T-helper 2 cell treated with Interferon-gamma antibody and Interleukin-4, amounts not matched to agents 100 ng/mL and 5 ng/mL, for 36 hours (primary cell): ENCODE measurements at regions not wholly inside any gene's neighbourhood (a gene's known extent, or its start where the extent isn't known, plus 50 kb on each side); places are given as distances from the start of the nearest gene placed in this dataset.

Source experiments
- intact Hi-C: fragments of 100-400 bp; cut with micrococcal nuclease; formaldehyde crosslinking; loops from one replicate; pipeline ENCODE4 v1.15.1; 2023

GRCh38 chr14:71286126-71286525 lies 378.9 kb downstream of the PCNX1 start:
- intact Hi-C loops: no loop called here

- intact Hi-C loops: no loop called here
These were observed 380.3 kb downstream of the PCNX1 start for GRCh38 chr14:71287567-71287966.

- intact Hi-C loops: no loop called here
These were observed 382.3 kb downstream of the PCNX1 start for GRCh38 chr14:71289536-71289935.

- intact Hi-C loops: no loop called here
These were observed 383.0 kb downstream of the PCNX1 start for GRCh38 chr14:71290301-71290700.

GRCh38 chr14:71290960-71291466 lies 383.8 kb downstream of the PCNX1 start:
- intact Hi-C loops: no loop called here

- intact Hi-C loops: no loop called here
These were observed 388.9 kb downstream of the PCNX1 start for GRCh38 chr14:71296184-71296583.

GRCh38 chr14:71300566-71301330 lies 393.5 kb downstream of the PCNX1 start:
- intact Hi-C loops: no loop called here

GRCh38 chr14:71301611-71302010 lies 394.4 kb downstream of the PCNX1 start:
- intact Hi-C loops: no loop called here

GRCh38 chr14:71304690-71305089 lies 397.4 kb downstream of the PCNX1 start:
- intact Hi-C loops: no loop called here

- intact Hi-C loops: no loop called here
These were observed 401.4 kb downstream of the PCNX1 start for GRCh38 chr14:71308671-71309070.

- intact Hi-C loops: no loop called here
These were observed 402.5 kb downstream of the PCNX1 start for GRCh38 chr14:71309756-71310155.

- intact Hi-C loops: no loop called here
These were observed 403.8 kb downstream of the PCNX1 start for GRCh38 chr14:71311061-71311460.

- intact Hi-C loops: no loop called here
These were observed 407.5 kb downstream of the PCNX1 start for GRCh38 chr14:71314717-71315116.

GRCh38 chr14:71317385-71318096 lies 410.3 kb downstream of the PCNX1 start:
- intact Hi-C loops: no loop called here

GRCh38 chr14:71318097-71318459 lies 410.8 kb downstream of the PCNX1 start:
- intact Hi-C loops: no loop called here

GRCh38 chr14:71319666-71320065 lies 412.4 kb downstream of the PCNX1 start:
- intact Hi-C loops: loop anchor here (1.0 to 10.0 kb wide), 8 partner anchors 72 to 665 kb away; no protein-coding TSS in a partner anchor

GRCh38 chr14:71320107-71320733 lies 413.0 kb downstream of the PCNX1 start, which contains the start of gene SIPA1L1:
TSS of gene SIPA1L1 (plus strand) at chr14:71320476.
- intact Hi-C loops: loop anchor here (1.0 to 10.0 kb wide), 8 partner anchors 73 to 665 kb away; no protein-coding TSS in a partner anchor

- intact Hi-C loops: loop anchor here (1.0 to 10.0 kb wide), 8 partner anchors 74 to 666 kb away; no protein-coding TSS in a partner anchor
These were observed 413.7 kb downstream of the PCNX1 start for GRCh38 chr14:71320734-71321573.

- intact Hi-C loops: loop anchor here (1.0 to 10.0 kb wide), 7 partner anchors 74 to 667 kb away; no protein-coding TSS in a partner anchor
These were observed 414.5 kb downstream of the PCNX1 start for GRCh38 chr14:71321574-71322315.

GRCh38 chr14:71322655-71323250 lies 415.5 kb downstream of the PCNX1 start:
- intact Hi-C loops: loop anchor here (1.0 to 10.0 kb wide), 7 partner anchors 75 to 668 kb away; no protein-coding TSS in a partner anchor
